SK-N-SH (cell line): ENCODE measurements at regions not wholly inside any gene's neighbourhood (a gene's known extent, or its start where the extent isn't known, plus 50 kb on each side); places are given as distances from the start of the nearest gene placed in this dataset.

ENCODE experiments used
- CTCF ChIA-PET: fragments of 300-600, 350-600 bp; formaldehyde crosslinking; extraction: SDS; loops from one replicate; lab custom pipeline; 2021; lab: Yijun Ruan, JAX
- POLR2A ChIA-PET: fragments of 350-600 bp; sonication (Branson Sonifier 250); formaldehyde crosslinking; extraction: SDS; loops from one replicate; lab custom pipeline; 2020; ENCODE audit warnings: antibody characterized with exemption, inconsistent platforms; lab: Yijun Ruan, JAX
- DNase-seq: peaks from one replicate; pipeline ENCODE4 v3.0.0; 2012
- H2AFZ ChIP-seq: fragments of 200-600 bp; sonication (generic); 2 replicates; pipeline ENCODE4 v1.8.1; 2016; ENCODE audit warnings: antibody characterized with exemption, mild to moderate bottlenecking, low read depth
- H3F3A ChIP-seq: fragments of 200-600 bp; sonication (generic); replicated peaks from 2 replicates; pipeline ENCODE3; 2016; ENCODE audit warnings: antibody characterized with exemption, mild to moderate bottlenecking; ENCODE audit not compliant: insufficient read depth
- H3K27ac ChIP-seq, 2 experiments: fragments of 200-500 bp in 1 of 2; fragments of 200-600 bp in 1 of 2; sonication (Bioruptor generic) in 1 of 2; sonication (generic), shearing (Covaris generic) in 1 of 2; 2 replicates each; pipeline versions ENCODE4 v1.5.1 to v1.6.1; 2014 to 2016; ENCODE audit warnings: low read depth in 2 of 2, inconsistent platforms in 1 of 2, low read length in 1 of 2, mild to moderate bottlenecking in 1 of 2, mixed read lengths in 1 of 2
- H3K27me3 ChIP-seq: fragments of 200-600 bp; sonication (generic), shearing (Covaris generic); 2 replicates; pipeline ENCODE4 v1.6.1; 2016; ENCODE audit warnings: mixed run types; ENCODE audit not compliant: insufficient read depth
- H3K36me3 ChIP-seq, 2 experiments: fragments of 200-500 bp in 1 of 2; fragments of 200-600 bp in 1 of 2; sonication (Bioruptor generic) in 1 of 2; sonication (generic) in 1 of 2; replicated peaks in 1 of 2; 2 replicates each; pipeline versions ENCODE3 to v1.5.1; 2014 to 2016; ENCODE audit warnings: low read length in 1 of 2, mild to moderate bottlenecking in 1 of 2; ENCODE audit not compliant: insufficient read depth in 2 of 2, control insufficient read depth in 1 of 2
- H3K4me1 ChIP-seq, 2 experiments: fragments of 200-500 bp in 1 of 2; fragments of 200-600 bp in 1 of 2; sonication (Bioruptor generic) in 1 of 2; sonication (generic), shearing (Covaris generic) in 1 of 2; 2 replicates each; pipeline versions ENCODE4 v1.5.1 to v1.6.1; 2014 to 2016; ENCODE audit warnings: low read depth in 1 of 2, low read length in 1 of 2, mixed run types in 1 of 2; ENCODE audit not compliant: insufficient read depth in 2 of 2, control insufficient read depth in 1 of 2
- H3K4me2 ChIP-seq: fragments of 200-600 bp; sonication (generic), shearing (Covaris generic); 2 replicates; pipeline ENCODE4 v1.6.1; 2017; ENCODE audit warnings: mixed run types
- H3K4me3 ChIP-seq, 2 experiments: fragments of 200-500 bp in 1 of 2; fragments of 200-600 bp in 1 of 2; sonication (Bioruptor generic) in 1 of 2; sonication (generic), shearing (Covaris generic) in 1 of 2; 2 replicates each; pipeline versions ENCODE4 v1.5.1 to v1.8.1; 2014 to 2016; ENCODE audit warnings: low read depth in 2 of 2, inconsistent platforms in 1 of 2, low read length in 1 of 2, mild to moderate bottlenecking in 1 of 2, mixed read lengths in 1 of 2, moderate library complexity in 1 of 2
- H3K79me2 ChIP-seq: fragments of 200-600 bp; sonication (generic); 2 replicates; pipeline ENCODE4 v1.8.1; 2017; ENCODE audit warnings: mild to moderate bottlenecking; ENCODE audit not compliant: insufficient read depth
- H3K9ac ChIP-seq: fragments of 200-600 bp; sonication (generic); 2 replicates; pipeline ENCODE4 v1.6.1; 2017; ENCODE audit warnings: mixed run types
- H3K9me2 ChIP-seq: fragments of 200-600 bp; sonication (generic); 2 replicates; pipeline ENCODE4 v1.6.1; 2017; ENCODE audit warnings: mixed run types
- H3K9me3 ChIP-seq: fragments of 200-600 bp; sonication (generic); 2 replicates; pipeline ENCODE4 v1.6.1; 2017; ENCODE audit warnings: mixed run types, mild to moderate bottlenecking, moderate library complexity
- H4K20me1 ChIP-seq: fragments of 200-600 bp; sonication (generic); 2 replicates; pipeline ENCODE4 v1.6.1; 2017; ENCODE audit warnings: mild to moderate bottlenecking, mixed run types; ENCODE audit not compliant: insufficient read depth
- CTCF ChIP-seq: fragments of 200-600 bp; sonication (generic); IDR thresholded peaks from 2 replicates; pipeline ENCODE4 v1.6.1; 2017; ENCODE audit warnings: antibody characterized with exemption, mild to moderate bottlenecking, moderate library complexity
- FOSL2 ChIP-seq: IDR thresholded peaks from 2 replicates; pipeline ENCODE4 v1.4.0; 2012; ENCODE audit warnings: low read depth, mild to moderate bottlenecking, moderate library complexity, borderline replicate concordance
- FOXJ3 ChIP-seq: sonication (generic); formaldehyde crosslinking; IDR thresholded peaks from 2 replicates; pipeline ENCODE4 v1.5.1; 2020; ENCODE audit warnings: mild to moderate bottlenecking, missing genetic modification reagents
- IRF3 ChIP-seq: fragments of 150-350 bp; IDR thresholded peaks from 2 replicates; pipeline ENCODE4 v1.6.1; 2016; ENCODE audit warnings: mild to moderate bottlenecking, low read depth, low read length
- POLR2AphosphoS5 ChIP-seq: IDR thresholded peaks from 2 replicates; pipeline ENCODE4 v1.6.1; 2012; ENCODE audit warnings: low read depth, low read length
- REST ChIP-seq: IDR thresholded peaks from 2 replicates; pipeline ENCODE4 v1.6.1; 2012; ENCODE audit warnings: mild to moderate bottlenecking, low read depth, low read length, moderate library complexity
- RFX5 ChIP-seq: IDR thresholded peaks from 2 replicates; pipeline ENCODE4 v1.6.1; 2012; ENCODE audit warnings: mild to moderate bottlenecking, improper control_type of control experiment, low read length
- SMC3 ChIP-seq: IDR thresholded peaks from 2 replicates; pipeline ENCODE4 v1.6.1; 2012; ENCODE audit warnings: low read depth, low read length, improper control_type of control experiment
- TAF1 ChIP-seq: IDR thresholded peaks from 2 replicates; pipeline ENCODE4 v1.6.1; 2012; ENCODE audit warnings: low read depth, mild to moderate bottlenecking, low read length, moderate library complexity, borderline replicate concordance
- WGBS: methylation state at CpG from one replicate; pipeline ENCODE4 v1.1.6; 2017; ENCODE audit warnings: low lambda C conversion rate; 5-methylcytosine and 5-hydroxymethylcytosine counted together
- TF ChIP-seq, protein P1 (sequence below): IDR thresholded peaks from 2 replicates; pipeline ENCODE4 v1.4.0; 2012; ENCODE audit warnings: low read depth, borderline replicate concordance
- TF ChIP-seq, protein P2 (sequence below): IDR thresholded peaks from 2 replicates; pipeline ENCODE4; 2012
- TF ChIP-seq, protein P3 (sequence below): IDR thresholded peaks from 2 replicates; pipeline ENCODE4 v1.4.0; 2012; ENCODE audit warnings: low read depth, borderline replicate concordance

DNA sequence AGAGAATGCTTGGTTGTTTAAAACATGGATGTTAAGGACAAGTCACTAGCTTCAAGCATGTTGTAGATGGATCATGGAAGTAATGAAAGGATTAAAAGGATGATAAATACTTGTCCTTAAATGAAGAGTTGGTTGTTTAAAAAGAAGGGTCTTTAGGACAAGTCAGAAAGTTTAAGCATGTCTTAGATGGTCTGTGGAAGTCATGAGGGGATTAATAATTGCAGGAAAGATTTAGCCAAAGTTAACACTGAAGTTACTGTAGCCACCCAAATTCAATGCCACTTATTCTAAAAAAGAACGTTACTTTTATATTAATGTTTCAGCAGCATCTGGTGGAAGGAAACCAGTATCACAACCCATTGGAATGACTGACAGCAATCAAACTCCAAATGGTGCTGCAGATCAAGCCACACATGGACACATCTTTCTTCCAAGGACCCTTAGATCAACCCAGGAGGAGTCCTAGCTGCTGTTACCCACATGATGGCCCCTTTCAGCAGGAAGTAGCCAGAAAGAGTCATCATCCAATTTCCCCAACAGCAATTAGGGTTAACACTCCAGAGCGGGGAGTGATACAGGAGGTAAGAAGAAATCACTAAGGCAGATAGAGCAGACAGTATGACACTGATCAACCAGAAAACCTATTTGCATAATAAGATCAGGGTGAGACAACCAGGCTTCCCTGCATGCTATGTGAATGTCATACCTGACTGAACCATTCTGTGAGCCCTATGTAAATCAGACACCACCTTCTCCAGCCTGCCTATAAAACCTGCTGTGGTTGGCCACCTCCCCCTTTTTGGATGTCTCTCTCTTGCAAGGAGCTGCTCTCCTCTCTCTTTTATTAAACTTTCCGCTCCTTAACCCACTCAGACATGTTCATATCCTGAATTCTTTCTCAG, 88.4 kb upstream of the GNAZ start:
- DNase-seq = no peak
- H2AFZ ChIP-seq = no peak overlapping the region
- H3K36me3 ChIP-seq = no peaks in the 10 kb centered on the region
- no peak overlapping the region for H3K4me3 ChIP-seq
- H3K9ac ChIP-seq = no peak overlapping the region
- ChIA-PET POLR2A (no interaction called here), CTCF (interaction anchor here (1.3 to 1.5 kb wide), 2 partner anchors 23 to 88 kb away, joined by 3 read pairs; partner anchors contain the start of gene GNAZ)
- H3K4me1 ChIP-seq = no peaks in the 10 kb centered on the region
- no peak overlapping the region for H3K4me2 ChIP-seq
- peaks cover 10% of the 10 kb centered on the region; the same call in 1 of the 2 replicates for H3K27me3 ChIP-seq
- peaks cover 9% of the 10 kb centered on the region; the same call in 1 of the 2 replicates for H3K9me3 ChIP-seq
- H4K20me1 ChIP-seq = no peaks in the 10 kb centered on the region
- H3F3A ChIP-seq = no peaks in the 10 kb centered on the region
- WGBS = 23% methylated on average over 3 of the region's 3 CpGs
- no peaks in the 10 kb centered on the region for H3K79me2 ChIP-seq
- TF ChIP-seq REST (no peak), RFX5 (no peak), POLR2AphosphoS5 (no peak), IRF3 (no peak), FOSL2 (no peak), SMC3 (no peak)
- TF ChIP-seq, protein P1, sequence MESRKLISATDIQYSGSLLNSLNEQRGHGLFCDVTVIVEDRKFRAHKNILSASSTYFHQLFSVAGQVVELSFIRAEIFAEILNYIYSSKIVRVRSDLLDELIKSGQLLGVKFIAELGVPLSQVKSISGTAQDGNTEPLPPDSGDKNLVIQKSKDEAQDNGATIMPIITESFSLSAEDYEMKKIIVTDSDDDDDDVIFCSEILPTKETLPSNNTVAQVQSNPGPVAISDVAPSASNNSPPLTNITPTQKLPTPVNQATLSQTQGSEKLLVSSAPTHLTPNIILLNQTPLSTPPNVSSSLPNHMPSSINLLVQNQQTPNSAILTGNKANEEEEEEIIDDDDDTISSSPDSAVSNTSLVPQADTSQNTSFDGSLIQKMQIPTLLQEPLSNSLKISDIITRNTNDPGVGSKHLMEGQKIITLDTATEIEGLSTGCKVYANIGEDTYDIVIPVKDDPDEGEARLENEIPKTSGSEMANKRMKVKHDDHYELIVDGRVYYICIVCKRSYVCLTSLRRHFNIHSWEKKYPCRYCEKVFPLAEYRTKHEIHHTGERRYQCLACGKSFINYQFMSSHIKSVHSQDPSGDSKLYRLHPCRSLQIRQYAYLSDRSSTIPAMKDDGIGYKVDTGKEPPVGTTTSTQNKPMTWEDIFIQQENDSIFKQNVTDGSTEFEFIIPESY = no peak
- no peak overlapping the region for H3K27ac ChIP-seq
- no peaks in the 10 kb centered on the region for H3K9me2 ChIP-seq

DNA sequence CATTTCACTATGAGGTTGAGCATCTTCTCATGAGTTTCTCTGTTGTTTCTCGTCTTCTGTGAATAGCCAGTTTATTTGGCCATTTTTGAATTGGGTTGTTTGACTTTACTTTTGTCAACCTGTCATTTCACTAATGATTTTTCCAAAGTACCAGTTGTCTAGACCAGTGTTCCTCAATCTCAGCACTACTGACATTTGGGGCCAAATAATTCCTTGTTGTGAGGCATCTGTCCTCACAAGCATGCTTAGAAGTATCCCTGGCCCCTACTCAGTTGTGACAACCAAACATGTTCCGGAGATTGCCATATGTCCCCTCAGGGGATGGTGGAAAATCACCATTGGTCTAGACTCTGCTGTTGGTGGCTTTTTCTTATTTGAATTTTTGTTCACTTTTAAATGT, 87.7 kb upstream of the GNAZ start:
- Histone ChIP-seq H3F3A (no peaks in the 10 kb centered on the region), H3K9me3 (peaks cover 9% of the 10 kb centered on the region; the same call in 1 of the 2 replicates), H4K20me1 (no peaks in the 10 kb centered on the region), H3K4me2 (no peak overlapping the region), H3K4me3 (no peak overlapping the region), H3K9me2 (no peaks in the 10 kb centered on the region), H3K36me3 (no peaks in the 10 kb centered on the region), H3K9ac (no peak overlapping the region), H2AFZ (no peak overlapping the region), H3K79me2 (no peaks in the 10 kb centered on the region), H3K27me3 (peaks cover 10% of the 10 kb centered on the region; the same call in 1 of the 2 replicates), H3K4me1 (no peaks in the 10 kb centered on the region), H3K27ac (no peak overlapping the region)
- WGBS = 3% methylated on average over 2 of the region's 2 CpGs
- POLR2A ChIA-PET = no interaction called here
- DNase-seq = no peak
- CTCF ChIA-PET = interaction anchor here (1.3 kb wide), 1 partner anchor 24 kb away, joined by 3 read pairs; no protein-coding TSS in a partner anchor
- TF ChIP-seq CTCF (no peak), FOXJ3 (CRISPR knock-in tag) (no peak), TAF1 (no peak), POLR2AphosphoS5 (no peak)
- TF ChIP-seq, protein P2, sequence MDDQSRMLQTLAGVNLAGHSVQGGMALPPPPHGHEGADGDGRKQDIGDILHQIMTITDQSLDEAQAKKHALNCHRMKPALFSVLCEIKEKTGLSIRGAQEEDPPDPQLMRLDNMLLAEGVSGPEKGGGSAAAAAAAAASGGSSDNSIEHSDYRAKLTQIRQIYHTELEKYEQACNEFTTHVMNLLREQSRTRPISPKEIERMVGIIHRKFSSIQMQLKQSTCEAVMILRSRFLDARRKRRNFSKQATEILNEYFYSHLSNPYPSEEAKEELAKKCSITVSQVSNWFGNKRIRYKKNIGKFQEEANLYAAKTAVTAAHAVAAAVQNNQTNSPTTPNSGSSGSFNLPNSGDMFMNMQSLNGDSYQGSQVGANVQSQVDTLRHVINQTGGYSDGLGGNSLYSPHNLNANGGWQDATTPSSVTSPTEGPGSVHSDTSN = no peak
- TF ChIP-seq, protein P3, sequence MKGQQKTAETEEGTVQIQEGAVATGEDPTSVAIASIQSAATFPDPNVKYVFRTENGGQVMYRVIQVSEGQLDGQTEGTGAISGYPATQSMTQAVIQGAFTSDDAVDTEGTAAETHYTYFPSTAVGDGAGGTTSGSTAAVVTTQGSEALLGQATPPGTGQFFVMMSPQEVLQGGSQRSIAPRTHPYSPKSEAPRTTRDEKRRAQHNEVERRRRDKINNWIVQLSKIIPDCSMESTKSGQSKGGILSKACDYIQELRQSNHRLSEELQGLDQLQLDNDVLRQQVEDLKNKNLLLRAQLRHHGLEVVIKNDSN = no peak
